ENCODE measurements at regions not wholly inside any gene's neighbourhood (a gene's known extent, or its start where the extent isn't known, plus 50 kb on each side); places are given as distances from the start of the nearest gene placed in this dataset.

- no peak for DNase-seq
Observed at GRCh38 chr10:129325893-129326292, 141.1 kb upstream of the MGMT start.

- no peak for DNase-seq
Observed at GRCh38 chr10:129328546-129328945, 138.5 kb upstream of the MGMT start.

- no peak for DNase-seq
Observed at GRCh38 chr10:129329385-129330055, 137.5 kb upstream of the MGMT start.

- DNase-seq: no peak
Observed at GRCh38 chr10:129330211-129330610, 136.8 kb upstream of the MGMT start.

GRCh38 chr10:129331207-129331838, 135.7 kb upstream of the MGMT start:
- DNase-seq: no peak

GRCh38 chr10:129331839-129332220, 135.2 kb upstream of the MGMT start:
- DNase-seq: no peak

GRCh38 chr10:129332476-129332875, 134.6 kb upstream of the MGMT start:
- DNase-seq: no peak

GRCh38 chr10:129333706-129334105, 133.3 kb upstream of the MGMT start:
- no peak for DNase-seq

- no peak for DNase-seq
Observed at GRCh38 chr10:129334266-129334665, 132.8 kb upstream of the MGMT start.

GRCh38 chr10:129335396-129335795, 131.6 kb upstream of the MGMT start:
- DNase-seq: no peak

- no peak for DNase-seq
Observed at GRCh38 chr10:129335942-129336341, 131.1 kb upstream of the MGMT start.

GRCh38 chr10:129339191-129339590, 127.8 kb upstream of the MGMT start:
- DNase-seq: no peak

GRCh38 chr10:129339841-129340240, 127.2 kb upstream of the MGMT start:
- DNase-seq: no peak

GRCh38 chr10:129341087-129341486, 126.0 kb upstream of the MGMT start:
- no peak for DNase-seq

GRCh38 chr10:129342385-129342784, 124.7 kb upstream of the MGMT start:
- no peak for DNase-seq

GRCh38 chr10:129343141-129343540, 123.9 kb upstream of the MGMT start:
- DNase-seq: no peak

- no peak for DNase-seq
Observed at GRCh38 chr10:129344103-129344502, 122.9 kb upstream of the MGMT start.

GRCh38 chr10:129344731-129345355, 122.2 kb upstream of the MGMT start:
- no peak for DNase-seq

- DNase-seq: no peak
Observed at GRCh38 chr10:129345763-129346162, 121.3 kb upstream of the MGMT start.

- no peak for DNase-seq
Observed at GRCh38 chr10:129350690-129351089, 116.4 kb upstream of the MGMT start.

GRCh38 chr10:129353101-129353500, 113.9 kb upstream of the MGMT start:
- no peak for DNase-seq

- DNase-seq: no peak
Observed at GRCh38 chr10:129360046-129360445, 107.0 kb upstream of the MGMT start.

GRCh38 chr10:129361676-129362376, 105.2 kb upstream of the MGMT start:
- no peak for DNase-seq

- DNase-seq: no peak
Observed at GRCh38 chr10:129364949-129365348, 102.1 kb upstream of the MGMT start.

Measured in EL (cell line).